Esophagus squamous epithelium (tissue), 4 donors: ENCODE measurements at regions not wholly inside any gene's neighbourhood (a gene's known extent, or its start where the extent isn't known, plus 50 kb on each side); places are given as distances from the start of the nearest gene placed in this dataset.

Experiments used
- CTCF ChIP-seq, 6 experiments: fragments of 450-650 bp in 4 of 6; fragments of 200-600 bp in 2 of 6; sonication (generic) in 2 of 6; IDR thresholded peaks; one replicate each; pipeline ENCODE4 v1.5.1; 2016 to 2019; ENCODE audit warnings: antibody characterized with exemption in 6 of 6, mild to moderate bottlenecking in 4 of 6, moderate library complexity in 4 of 6
- POLR2A ChIP-seq, 4 donors: fragments of 450-650 bp; IDR thresholded peaks; one replicate each; pipeline ENCODE4 v1.6.1; 2017; ENCODE audit warnings: antibody characterized with exemption in 4 of 4, mild to moderate bottlenecking in 4 of 4, moderate library complexity in 3 of 4

- TF ChIP-seq CTCF (IDR thresholded peaks at IDR 0.05), result no peak
- TF ChIP-seq POLR2A (IDR thresholded peaks at IDR 0.05), result no peak
Observed at GRCh38 chr15:35271371-35272043, 186.4 kb upstream of the NANOGP8 start.
